Colonic mucosa (tissue), 4 donors: ENCODE measurements at regions not wholly inside any gene's neighbourhood (a gene's known extent, or its start where the extent isn't known, plus 50 kb on each side); places are given as distances from the start of the nearest gene placed in this dataset.
"Not testable (repeated sequence)": the region's sequence is repeated elsewhere in the genome, so short reads cannot be mapped to it uniquely, and the experiment has no call there.

Experiments used
- DNase-seq: peaks from one replicate; pipeline ENCODE4 v3.0.0-alpha.2; 2020
- H3K27ac ChIP-seq: fragments of 200-600 bp; one replicate; pipeline ENCODE4 v1.8.0; 2021
- H3K27me3 ChIP-seq: fragments of 200-600 bp; one replicate; pipeline ENCODE4 v1.8.0; 2021
- H3K36me3 ChIP-seq: fragments of 200-600 bp; one replicate; pipeline ENCODE4 v1.8.0; 2021
- H3K4me1 ChIP-seq: fragments of 200-600 bp; one replicate; pipeline ENCODE4 v1.8.0; 2021; ENCODE audit warnings: mild to moderate bottlenecking
- H3K4me3 ChIP-seq: fragments of 200-600 bp; one replicate; pipeline ENCODE4 v1.8.0; 2021
- H3K9ac ChIP-seq, 2 donors: one replicate each; pipeline ENCODE4 v1.7.0; 2013; ENCODE audit warnings: control low read depth in 2 of 2, low read depth in 2 of 2, low read length in 2 of 2
- H3K9me3 ChIP-seq: fragments of 200-600 bp; one replicate; pipeline ENCODE4 v1.8.0; 2021
- CTCF ChIP-seq: fragments of 200-600 bp; IDR thresholded peaks from one replicate; pipeline ENCODE4 v1.8.0; 2022; ENCODE audit warnings: antibody characterized with exemption, mild to moderate bottlenecking
- intact Hi-C: fragments of 100-400 bp; cut with DNase I; formaldehyde crosslinking; loops from one replicate; pipeline ENCODE4 v1.14.1; 2022
- donor health status: healthy.
- donor health status: DM: no; HTN: no; CAD: no.
- donor health status: DM: no; HTN: no; CAD: no.

- H3K9ac ChIP-seq, H3K4me3 ChIP-seq, H3K36me3 ChIP-seq, H3K27ac ChIP-seq, DNase-seq, H3K9me3 ChIP-seq, intact Hi-C loops, H3K27me3 ChIP-seq, H3K4me1 ChIP-seq: not testable (repeated sequence)
These were observed 111.4 kb upstream of the METTL9 start for GRCh38 chr16:21487956-21488355.

GRCh38 chr16:21499046-21499445, 100.3 kb upstream of the METTL9 start:
- DNase-seq, intact Hi-C loops, H3K27ac ChIP-seq, H3K36me3 ChIP-seq, H3K27me3 ChIP-seq, H3K9ac ChIP-seq, H3K4me3 ChIP-seq, H3K4me1 ChIP-seq, H3K9me3 ChIP-seq: not testable (repeated sequence)

GRCh38 chr16:21501223-21501868, 98.0 kb upstream of the METTL9 start:
- intact Hi-C loops, H3K36me3 ChIP-seq, H3K27me3 ChIP-seq, H3K9me3 ChIP-seq, H3K4me1 ChIP-seq: not testable (repeated sequence)
- H3K27ac ChIP-seq, result peak overlapping the region; percentile 94
- peak overlapping the region in 1 of 2 donors; percentile 99 for H3K9ac ChIP-seq
- peak overlapping the region; percentile 62 for H3K4me3 ChIP-seq
- peak; percentile 71 for DNase-seq

GRCh38 chr16:21501869-21502667, 97.3 kb upstream of the METTL9 start:
- Histone ChIP-seq H3K9me3 (no peaks in the 10 kb centered on the region), H3K4me3 (peak overlapping the region; percentile 62), H3K36me3 (no peaks in the 10 kb centered on the region), H3K27ac (peak overlapping the region; percentile 94), H3K9ac (peak overlapping the region; percentile 14 to 99), H3K4me1 (no peaks in the 10 kb centered on the region), H3K27me3 (no peaks in the 10 kb centered on the region)
- intact Hi-C loops, result no loop called here
- peak; percentile 93 for DNase-seq
- TF ChIP-seq CTCF, result no peak

- H3K27ac ChIP-seq, H3K9ac ChIP-seq: not testable (repeated sequence)
These were observed 95.8 kb upstream of the METTL9 start for GRCh38 chr16:21503574-21503920.

GRCh38 chr16:21503941-21504832, 95.2 kb upstream of the METTL9 start:
- H3K36me3 ChIP-seq, H3K9me3 ChIP-seq, H3K4me1 ChIP-seq, H3K9ac ChIP-seq, intact Hi-C loops, H3K27me3 ChIP-seq, H3K4me3 ChIP-seq: not testable (repeated sequence)
- peak; percentile 36 for DNase-seq
- peak overlapping the region; percentile 80 for H3K27ac ChIP-seq

More at GRCh38 chr16:21503574-21503920, 95.8 kb upstream of the METTL9 start:
- H3K9me3 ChIP-seq, H3K36me3 ChIP-seq, H3K4me3 ChIP-seq, H3K27me3 ChIP-seq, H3K4me1 ChIP-seq, intact Hi-C loops: not testable (repeated sequence)
- peak; percentile 19 for DNase-seq

GRCh38 chr16:21505751-21506520, 93.4 kb upstream of the METTL9 start:
- intact Hi-C loops, H3K36me3 ChIP-seq, H3K9me3 ChIP-seq, H3K4me3 ChIP-seq, H3K9ac ChIP-seq, H3K4me1 ChIP-seq, H3K27me3 ChIP-seq: not testable (repeated sequence)
- peak overlapping the region; percentile 80 for H3K27ac ChIP-seq
- DNase-seq, result peak; percentile 20

- intact Hi-C loops, H3K36me3 ChIP-seq: not testable (repeated sequence)
These were observed 92.4 kb upstream of the METTL9 start for GRCh38 chr16:21506857-21507456.

GRCh38 chr16:21507631-21508305, 91.6 kb upstream of the METTL9 start:
- H3K9me3 ChIP-seq, H3K27ac ChIP-seq, H3K36me3 ChIP-seq, intact Hi-C loops, H3K27me3 ChIP-seq, H3K4me1 ChIP-seq, H3K4me3 ChIP-seq: not testable (repeated sequence)
- peak; percentile 24 for DNase-seq
- peak overlapping the region in 1 of 2 donors; percentile 5 for H3K9ac ChIP-seq

More at GRCh38 chr16:21506857-21507456, 92.4 kb upstream of the METTL9 start:
- H3K9ac ChIP-seq, result peak overlapping the region; percentile 48 to 66
- H3K27ac ChIP-seq, result peak overlapping the region; percentile 80
- H3K27me3 ChIP-seq, H3K4me3 ChIP-seq, H3K9me3 ChIP-seq, H3K4me1 ChIP-seq: not testable (repeated sequence)
- peak; percentile 82 for DNase-seq

GRCh38 chr16:21508661-21509436, 90.5 kb upstream of the METTL9 start:
- intact Hi-C loops, H3K4me3 ChIP-seq, H3K9me3 ChIP-seq, H3K27ac ChIP-seq, H3K27me3 ChIP-seq, H3K4me1 ChIP-seq, H3K36me3 ChIP-seq, H3K9ac ChIP-seq: not testable (repeated sequence)
- peak; percentile 18 for DNase-seq
